Body of pancreas (tissue), 4 donors: ENCODE measurements at regions not wholly inside any gene's neighbourhood (a gene's known extent, or its start where the extent isn't known, plus 50 kb on each side); places are given as distances from the start of the nearest gene placed in this dataset.

ENCODE experiments used
- ATAC-seq: fragments of 150-250 bp; one replicate; pipeline ENCODE4 v1.9.1; 2016
- DNase-seq, 4 donors: peaks; one replicate each; pipeline ENCODE4 v3.0.0-alpha.2; 2019
- H3K27ac ChIP-seq, 4 donors: fragments of 200-600 bp; sonication (generic); 1 replicate in 3 of 4; 2 replicates in 1 of 4; pipeline versions ENCODE4 v1.5.1 to v1.6.1; 2016 to 2019; ENCODE audit warnings: mild to moderate bottlenecking in 1 of 4, mixed read lengths in 1 of 4, moderate library complexity in 1 of 4
- H3K27me3 ChIP-seq, 2 donors: fragments of 200-600 bp; sonication (generic); one replicate each; pipeline ENCODE4 v1.6.0; 2016; ENCODE audit warnings: mild to moderate bottlenecking in 1 of 2
- H3K36me3 ChIP-seq, 2 donors: fragments of 200-600 bp; sonication (generic); replicated peaks in 1 of 2; 2 replicates each; pipeline ENCODE4 v1.5.1; 2016; ENCODE audit warnings: low read depth in 2 of 2; ENCODE audit not compliant: insufficient read depth in 1 of 2
- H3K4me1 ChIP-seq: fragments of 200-600 bp; sonication (generic); one replicate; pipeline ENCODE4 v1.6.0; 2016
- H3K4me3 ChIP-seq, 2 donors: fragments of 200-600 bp; sonication (generic); 1 replicate in 1 of 2; 2 replicates in 1 of 2; pipeline ENCODE4 v1.5.1; 2016 to 2019
- H3K9me3 ChIP-seq, 3 donors: fragments of 200-600 bp; sonication (generic); 1 replicate in 2 of 3; 2 replicates in 1 of 3; pipeline ENCODE4 v1.5.1; 2016
- POLR2A ChIP-seq, 3 donors: fragments of 450-650 bp; IDR thresholded peaks; one replicate each; pipeline ENCODE4 v1.6.1; 2016; ENCODE audit warnings: antibody characterized with exemption in 3 of 3, mild to moderate bottlenecking in 2 of 3
- WGBS, 2 donors: methylation state at CpG; one replicate each; pipeline ENCODE4 v1.1.5; 2017; 5-methylcytosine and 5-hydroxymethylcytosine counted together
- intact Hi-C: fragments of 100-400 bp; cut with DNase I; formaldehyde crosslinking; loops from one replicate; pipeline ENCODE4 v1.15.1; 2023
- TF ChIP-seq, protein P1 (sequence below), 7 experiments: fragments of 450-650 bp in 4 of 7; fragments of 200-600 bp in 3 of 7; sonication (generic) in 3 of 7; IDR thresholded peaks; one replicate each; pipeline ENCODE4 v1.5.1; 2016 to 2019; ENCODE audit warnings: antibody characterized with exemption in 7 of 7

DNA sequence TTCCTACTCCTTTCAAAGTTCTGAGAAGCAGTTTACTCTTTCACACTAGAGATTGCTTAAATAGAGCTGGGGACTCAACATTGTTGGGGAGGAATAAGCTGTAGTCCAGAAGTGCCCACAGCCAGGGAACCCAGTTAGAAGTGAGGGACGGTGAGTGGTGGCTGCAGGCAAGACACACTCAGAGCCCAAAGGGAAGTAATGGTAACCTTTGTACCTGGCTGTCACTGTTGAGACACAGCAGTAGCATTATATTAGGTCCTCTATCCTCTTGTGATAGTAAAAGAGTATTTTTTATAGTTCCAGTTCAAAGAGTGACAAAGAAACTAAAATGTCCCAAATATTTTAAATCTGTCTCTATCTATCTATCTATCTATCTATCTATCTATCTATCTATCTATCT, 263.3 kb downstream of the TTC6 start:
- intact Hi-C loops = no loop called here
- TF ChIP-seq, protein P1, sequence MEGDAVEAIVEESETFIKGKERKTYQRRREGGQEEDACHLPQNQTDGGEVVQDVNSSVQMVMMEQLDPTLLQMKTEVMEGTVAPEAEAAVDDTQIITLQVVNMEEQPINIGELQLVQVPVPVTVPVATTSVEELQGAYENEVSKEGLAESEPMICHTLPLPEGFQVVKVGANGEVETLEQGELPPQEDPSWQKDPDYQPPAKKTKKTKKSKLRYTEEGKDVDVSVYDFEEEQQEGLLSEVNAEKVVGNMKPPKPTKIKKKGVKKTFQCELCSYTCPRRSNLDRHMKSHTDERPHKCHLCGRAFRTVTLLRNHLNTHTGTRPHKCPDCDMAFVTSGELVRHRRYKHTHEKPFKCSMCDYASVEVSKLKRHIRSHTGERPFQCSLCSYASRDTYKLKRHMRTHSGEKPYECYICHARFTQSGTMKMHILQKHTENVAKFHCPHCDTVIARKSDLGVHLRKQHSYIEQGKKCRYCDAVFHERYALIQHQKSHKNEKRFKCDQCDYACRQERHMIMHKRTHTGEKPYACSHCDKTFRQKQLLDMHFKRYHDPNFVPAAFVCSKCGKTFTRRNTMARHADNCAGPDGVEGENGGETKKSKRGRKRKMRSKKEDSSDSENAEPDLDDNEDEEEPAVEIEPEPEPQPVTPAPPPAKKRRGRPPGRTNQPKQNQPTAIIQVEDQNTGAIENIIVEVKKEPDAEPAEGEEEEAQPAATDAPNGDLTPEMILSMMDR (IDR thresholded peaks at IDR 0.05) = no peak
- no peak for TF ChIP-seq POLR2A (IDR thresholded peaks at IDR 0.05)
- no peaks in the 10 kb centered on the region for H3K36me3 ChIP-seq
- 72 to 79% methylated on average over 1 of the region's 1 CpG for WGBS, 2 donors
- no peak for ATAC-seq
- no peaks in the 10 kb centered on the region for H3K4me1 ChIP-seq
- DNase-seq = no peak
- H3K4me3 ChIP-seq = no peak overlapping the region
- no peaks in the 10 kb centered on the region for H3K9me3 ChIP-seq
- no peak overlapping the region for H3K27ac ChIP-seq
- no peaks in the 10 kb centered on the region for H3K27me3 ChIP-seq

DNA sequence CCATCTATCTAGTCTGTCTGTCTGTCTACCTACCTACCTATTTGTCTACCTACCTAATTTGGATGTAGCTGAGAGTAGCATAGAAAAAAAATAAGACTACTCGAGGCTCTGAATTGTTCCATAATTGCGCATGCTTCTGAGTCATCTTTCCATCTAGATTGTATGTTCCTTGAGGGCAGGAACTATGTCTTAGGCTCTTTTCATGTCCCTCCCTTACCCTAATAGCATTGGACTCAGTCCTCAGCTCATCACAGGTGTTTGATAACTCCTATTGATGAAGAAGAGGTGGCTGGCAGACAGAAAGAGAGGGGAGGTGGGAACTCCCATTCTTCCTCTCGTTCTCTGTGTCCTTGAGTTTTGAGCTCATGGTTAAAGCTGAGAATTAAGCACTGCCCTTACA, 263.7 kb downstream of the TTC6 start:
- Histone ChIP-seq H3K27ac (no peak overlapping the region), H3K9me3 (no peaks in the 10 kb centered on the region), H3K4me1 (no peaks in the 10 kb centered on the region), H3K27me3 (no peaks in the 10 kb centered on the region), H3K4me3 (no peak overlapping the region), H3K36me3 (no peaks in the 10 kb centered on the region)
- TF ChIP-seq, protein P1 (IDR thresholded peaks at IDR 0.05) = no peak
- TF ChIP-seq POLR2A (IDR thresholded peaks at IDR 0.05) = no peak
- 71 to 74% methylated on average over 3 of the region's 3 CpGs for WGBS, 2 donors
- no peak for ATAC-seq
- intact Hi-C loops = no loop called here
- no peak for DNase-seq

DNA sequence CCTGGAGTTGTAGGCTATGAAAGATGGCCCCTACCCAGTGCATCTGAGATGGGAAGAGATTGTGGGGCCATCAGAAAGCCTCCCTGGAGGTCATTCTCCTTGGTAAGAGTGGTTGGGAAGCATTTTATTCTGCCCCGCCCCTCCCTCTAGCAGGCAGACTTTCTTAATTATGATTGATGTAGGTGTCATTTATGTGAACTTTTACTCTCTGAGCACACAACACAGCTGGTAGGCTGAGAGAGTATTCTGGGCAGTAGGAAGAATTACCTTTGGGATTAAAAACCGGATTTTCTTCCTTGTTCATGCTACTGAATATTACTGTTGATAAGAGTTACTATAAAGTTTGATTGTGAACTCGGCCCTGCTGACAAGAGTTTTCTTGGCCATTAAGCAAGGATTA, 266.8 kb downstream of the TTC6 start:
- no peak for DNase-seq
- Histone ChIP-seq H3K9me3 (no peaks in the 10 kb centered on the region), H3K27me3 (no peaks in the 10 kb centered on the region), H3K36me3 (no peaks in the 10 kb centered on the region), H3K4me3 (no peak overlapping the region), H3K4me1 (no peaks in the 10 kb centered on the region), H3K27ac (no peak overlapping the region)
- intact Hi-C loops = no loop called here
- TF ChIP-seq, protein P1 (IDR thresholded peaks at IDR 0.05) = no peak
- TF ChIP-seq POLR2A (IDR thresholded peaks at IDR 0.05) = no peak
- WGBS, 2 donors = 53 to 64% methylated on average over 3 of the region's 3 CpGs
- no peak for ATAC-seq

DNA sequence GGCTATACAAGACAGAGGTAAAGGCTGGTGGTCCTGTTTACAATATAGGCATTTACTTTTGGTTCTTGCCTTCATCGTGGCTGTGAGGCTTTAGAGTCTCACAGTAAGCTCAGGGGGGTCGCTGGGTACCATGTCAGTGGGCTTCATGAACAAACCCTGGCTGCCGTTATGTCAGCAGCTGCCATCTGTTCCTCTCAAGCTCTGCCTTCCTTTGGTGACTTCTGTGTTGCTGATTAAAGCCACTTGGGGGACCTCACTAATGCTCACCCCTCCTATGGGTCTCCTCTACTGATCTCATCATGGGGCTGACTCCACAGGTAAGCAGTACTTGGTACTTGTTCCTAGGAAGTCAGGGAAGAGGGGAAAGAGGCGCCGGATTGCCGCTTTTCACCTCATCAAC, 268.7 kb downstream of the TTC6 start:
- Histone ChIP-seq H3K36me3 (no peaks in the 10 kb centered on the region), H3K27ac (no peak overlapping the region), H3K4me1 (no peaks in the 10 kb centered on the region), H3K4me3 (no peak overlapping the region), H3K27me3 (no peaks in the 10 kb centered on the region), H3K9me3 (no peaks in the 10 kb centered on the region)
- TF ChIP-seq, protein P1 (IDR thresholded peaks at IDR 0.05) = no peak
- no peak for TF ChIP-seq POLR2A (IDR thresholded peaks at IDR 0.05)
- no peak for DNase-seq
- 84 to 88% methylated on average over 6 of the region's 6 CpGs for whole genome bisulfite sequencing, 2 donors
- ATAC-seq = no peak
- intact Hi-C loops = no loop called here

DNA sequence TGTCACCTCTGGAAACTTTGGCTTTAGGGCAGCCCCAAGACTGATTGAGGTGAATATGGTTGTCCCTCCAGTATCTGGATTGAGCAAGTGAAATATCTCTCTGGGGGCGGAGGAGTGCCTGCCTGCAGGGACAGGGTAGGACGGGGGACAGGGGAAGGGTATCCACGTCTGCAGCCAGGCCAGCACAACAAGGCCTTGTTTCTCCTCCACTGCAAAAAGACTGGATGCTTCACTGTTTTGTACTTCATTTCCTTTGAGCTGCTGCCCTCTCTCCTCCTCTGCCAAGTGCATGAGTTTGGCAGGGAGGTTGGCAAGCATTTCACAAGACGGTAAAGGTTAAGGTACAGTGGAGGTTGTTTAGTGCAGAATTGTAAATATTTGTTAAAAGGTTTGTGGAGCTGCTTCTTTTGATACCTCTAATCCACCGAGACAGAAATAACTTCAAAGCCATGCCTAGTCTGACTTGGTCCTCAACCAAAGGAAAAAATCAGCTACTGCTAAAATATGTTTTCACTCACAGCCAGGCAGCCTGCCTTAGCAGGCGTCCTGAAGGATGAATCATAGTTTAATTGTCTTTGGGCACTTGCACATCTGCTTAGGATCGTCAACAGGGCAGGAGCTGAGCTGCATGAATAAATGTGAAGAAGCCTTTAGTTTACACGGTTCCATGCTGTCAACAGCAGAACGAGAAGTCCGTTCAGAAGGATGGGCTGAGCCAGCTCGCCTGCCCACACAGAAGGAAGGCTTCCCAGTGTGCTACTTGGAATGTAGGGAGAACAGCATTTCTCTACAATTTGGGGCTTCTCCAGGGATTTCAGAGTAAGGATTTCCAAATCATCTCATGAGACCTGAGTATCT, 269.7 kb downstream of the TTC6 start:
- no peaks in the 10 kb centered on the region for H3K9me3 ChIP-seq
- no peak overlapping the region for H3K4me3 ChIP-seq
- DNase-seq (no peak), ATAC-seq (no peak)
- TF ChIP-seq, protein P1 (IDR thresholded peaks at IDR 0.05) = no peak
- TF ChIP-seq POLR2A (IDR thresholded peaks at IDR 0.05) = no peak
- intact Hi-C loops = no loop called here
- no peaks in the 10 kb centered on the region for H3K4me1 ChIP-seq
- WGBS, 2 donors = 38 to 42% methylated on average over 11 of the region's 11 CpGs
- H3K27ac ChIP-seq = no peak overlapping the region
- H3K27me3 ChIP-seq = no peaks in the 10 kb centered on the region
- H3K36me3 ChIP-seq = no peaks in the 10 kb centered on the region
